ENCODE measurements at regions not wholly inside any gene's neighbourhood (a gene's known extent, or its start where the extent isn't known, plus 50 kb on each side); places are given as distances from the start of the nearest gene placed in this dataset.

DNA sequence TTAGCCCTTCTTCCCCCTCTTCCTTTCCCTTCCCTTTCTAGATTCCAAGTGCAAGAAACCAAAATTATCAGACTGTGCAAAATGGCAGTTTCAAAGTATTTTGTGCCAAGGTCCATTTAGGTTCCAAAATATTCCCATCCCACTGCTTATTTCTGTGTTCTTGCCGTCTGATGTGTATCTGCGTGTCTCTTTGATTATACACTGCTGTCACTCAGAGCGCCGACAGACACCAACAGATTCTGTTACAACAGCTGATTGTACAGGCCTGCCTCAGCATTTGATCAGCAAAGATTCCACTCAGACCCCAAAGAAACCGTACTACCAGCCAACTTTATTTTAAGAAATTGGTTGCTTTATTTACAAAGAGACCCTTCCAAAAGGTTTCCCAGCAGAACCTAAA lies 225.6 kb upstream of the SATB1 start (continued):
- TF ChIP-seq, protein P1, sequence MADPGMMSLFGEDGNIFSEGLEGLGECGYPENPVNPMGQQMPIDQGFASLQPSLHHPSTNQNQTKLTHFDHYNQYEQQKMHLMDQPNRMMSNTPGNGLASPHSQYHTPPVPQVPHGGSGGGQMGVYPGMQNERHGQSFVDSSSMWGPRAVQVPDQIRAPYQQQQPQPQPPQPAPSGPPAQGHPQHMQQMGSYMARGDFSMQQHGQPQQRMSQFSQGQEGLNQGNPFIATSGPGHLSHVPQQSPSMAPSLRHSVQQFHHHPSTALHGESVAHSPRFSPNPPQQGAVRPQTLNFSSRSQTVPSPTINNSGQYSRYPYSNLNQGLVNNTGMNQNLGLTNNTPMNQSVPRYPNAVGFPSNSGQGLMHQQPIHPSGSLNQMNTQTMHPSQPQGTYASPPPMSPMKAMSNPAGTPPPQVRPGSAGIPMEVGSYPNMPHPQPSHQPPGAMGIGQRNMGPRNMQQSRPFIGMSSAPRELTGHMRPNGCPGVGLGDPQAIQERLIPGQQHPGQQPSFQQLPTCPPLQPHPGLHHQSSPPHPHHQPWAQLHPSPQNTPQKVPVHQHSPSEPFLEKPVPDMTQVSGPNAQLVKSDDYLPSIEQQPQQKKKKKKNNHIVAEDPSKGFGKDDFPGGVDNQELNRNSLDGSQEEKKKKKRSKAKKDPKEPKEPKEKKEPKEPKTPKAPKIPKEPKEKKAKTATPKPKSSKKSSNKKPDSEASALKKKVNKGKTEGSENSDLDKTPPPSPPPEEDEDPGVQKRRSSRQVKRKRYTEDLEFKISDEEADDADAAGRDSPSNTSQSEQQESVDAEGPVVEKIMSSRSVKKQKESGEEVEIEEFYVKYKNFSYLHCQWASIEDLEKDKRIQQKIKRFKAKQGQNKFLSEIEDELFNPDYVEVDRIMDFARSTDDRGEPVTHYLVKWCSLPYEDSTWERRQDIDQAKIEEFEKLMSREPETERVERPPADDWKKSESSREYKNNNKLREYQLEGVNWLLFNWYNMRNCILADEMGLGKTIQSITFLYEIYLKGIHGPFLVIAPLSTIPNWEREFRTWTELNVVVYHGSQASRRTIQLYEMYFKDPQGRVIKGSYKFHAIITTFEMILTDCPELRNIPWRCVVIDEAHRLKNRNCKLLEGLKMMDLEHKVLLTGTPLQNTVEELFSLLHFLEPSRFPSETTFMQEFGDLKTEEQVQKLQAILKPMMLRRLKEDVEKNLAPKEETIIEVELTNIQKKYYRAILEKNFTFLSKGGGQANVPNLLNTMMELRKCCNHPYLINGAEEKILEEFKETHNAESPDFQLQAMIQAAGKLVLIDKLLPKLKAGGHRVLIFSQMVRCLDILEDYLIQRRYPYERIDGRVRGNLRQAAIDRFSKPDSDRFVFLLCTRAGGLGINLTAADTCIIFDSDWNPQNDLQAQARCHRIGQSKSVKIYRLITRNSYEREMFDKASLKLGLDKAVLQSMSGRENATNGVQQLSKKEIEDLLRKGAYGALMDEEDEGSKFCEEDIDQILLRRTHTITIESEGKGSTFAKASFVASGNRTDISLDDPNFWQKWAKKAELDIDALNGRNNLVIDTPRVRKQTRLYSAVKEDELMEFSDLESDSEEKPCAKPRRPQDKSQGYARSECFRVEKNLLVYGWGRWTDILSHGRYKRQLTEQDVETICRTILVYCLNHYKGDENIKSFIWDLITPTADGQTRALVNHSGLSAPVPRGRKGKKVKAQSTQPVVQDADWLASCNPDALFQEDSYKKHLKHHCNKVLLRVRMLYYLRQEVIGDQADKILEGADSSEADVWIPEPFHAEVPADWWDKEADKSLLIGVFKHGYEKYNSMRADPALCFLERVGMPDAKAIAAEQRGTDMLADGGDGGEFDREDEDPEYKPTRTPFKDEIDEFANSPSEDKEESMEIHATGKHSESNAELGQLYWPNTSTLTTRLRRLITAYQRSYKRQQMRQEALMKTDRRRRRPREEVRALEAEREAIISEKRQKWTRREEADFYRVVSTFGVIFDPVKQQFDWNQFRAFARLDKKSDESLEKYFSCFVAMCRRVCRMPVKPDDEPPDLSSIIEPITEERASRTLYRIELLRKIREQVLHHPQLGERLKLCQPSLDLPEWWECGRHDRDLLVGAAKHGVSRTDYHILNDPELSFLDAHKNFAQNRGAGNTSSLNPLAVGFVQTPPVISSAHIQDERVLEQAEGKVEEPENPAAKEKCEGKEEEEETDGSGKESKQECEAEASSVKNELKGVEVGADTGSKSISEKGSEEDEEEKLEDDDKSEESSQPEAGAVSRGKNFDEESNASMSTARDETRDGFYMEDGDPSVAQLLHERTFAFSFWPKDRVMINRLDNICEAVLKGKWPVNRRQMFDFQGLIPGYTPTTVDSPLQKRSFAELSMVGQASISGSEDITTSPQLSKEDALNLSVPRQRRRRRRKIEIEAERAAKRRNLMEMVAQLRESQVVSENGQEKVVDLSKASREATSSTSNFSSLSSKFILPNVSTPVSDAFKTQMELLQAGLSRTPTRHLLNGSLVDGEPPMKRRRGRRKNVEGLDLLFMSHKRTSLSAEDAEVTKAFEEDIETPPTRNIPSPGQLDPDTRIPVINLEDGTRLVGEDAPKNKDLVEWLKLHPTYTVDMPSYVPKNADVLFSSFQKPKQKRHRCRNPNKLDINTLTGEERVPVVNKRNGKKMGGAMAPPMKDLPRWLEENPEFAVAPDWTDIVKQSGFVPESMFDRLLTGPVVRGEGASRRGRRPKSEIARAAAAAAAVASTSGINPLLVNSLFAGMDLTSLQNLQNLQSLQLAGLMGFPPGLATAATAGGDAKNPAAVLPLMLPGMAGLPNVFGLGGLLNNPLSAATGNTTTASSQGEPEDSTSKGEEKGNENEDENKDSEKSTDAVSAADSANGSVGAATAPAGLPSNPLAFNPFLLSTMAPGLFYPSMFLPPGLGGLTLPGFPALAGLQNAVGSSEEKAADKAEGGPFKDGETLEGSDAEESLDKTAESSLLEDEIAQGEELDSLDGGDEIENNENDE (IDR thresholded peaks at IDR 0.05; ENCODE audit: insufficient replicate concordance, low read length) = no peak

Data from H1 (cell line).